Trophoblast cell (in vitro differentiated cells and primary cell): ENCODE measurements at regions not wholly inside any gene's neighbourhood (a gene's known extent, or its start where the extent isn't known, plus 50 kb on each side); places are given as distances from the start of the nearest gene placed in this dataset.
"Not testable (repeated sequence)": the region's sequence is repeated elsewhere in the genome, so short reads cannot be mapped to it uniquely, and the experiment has no call there.

ENCODE experiments used
- DNase-seq, 2 donors: peaks; one replicate each; pipeline ENCODE4 v3.0.0-alpha.2; 2016
- H2AFZ ChIP-seq: 2 replicates; pipeline ENCODE4 v1.6.1; 2013; ENCODE audit warnings: low read length, moderate library complexity, mild to moderate bottlenecking; ENCODE audit not compliant: insufficient read depth, poor library complexity
- H2AK5ac ChIP-seq: 2 replicates; pipeline ENCODE4 v1.6.1; 2013; ENCODE audit warnings: mild to moderate bottlenecking, low read length
- H2BK120ac ChIP-seq: 2 replicates; pipeline ENCODE4 v1.6.1; 2013; ENCODE audit warnings: low read length, mild to moderate bottlenecking, moderate library complexity; ENCODE audit not compliant: insufficient read depth, poor library complexity
- H2BK12ac ChIP-seq: 2 replicates; pipeline ENCODE4 v1.6.1; 2013; ENCODE audit warnings: mild to moderate bottlenecking, low read length, moderate library complexity
- H2BK5ac ChIP-seq: 2 replicates; pipeline ENCODE4 v1.6.1; 2013; ENCODE audit warnings: low read length, low read depth, moderate library complexity, mild to moderate bottlenecking; ENCODE audit not compliant: poor library complexity
- H3K14ac ChIP-seq: 2 replicates; pipeline ENCODE4 v1.6.1; 2013; ENCODE audit warnings: mild to moderate bottlenecking, low read length
- H3K18ac ChIP-seq: 2 replicates; pipeline ENCODE4 v1.6.1; 2013; ENCODE audit warnings: mild to moderate bottlenecking, low read length
- H3K23ac ChIP-seq: 2 replicates; pipeline ENCODE4 v1.6.1; 2013; ENCODE audit warnings: low read length
- H3K27ac ChIP-seq: 2 replicates; pipeline ENCODE4 v1.5.1; 2013; ENCODE audit warnings: low read depth, mild to moderate bottlenecking, inconsistent platforms, low read length, moderate library complexity
- H3K27me3 ChIP-seq: 2 replicates; pipeline ENCODE4 v1.6.1; 2013; ENCODE audit warnings: inconsistent platforms, mild to moderate bottlenecking, low read length, moderate library complexity; ENCODE audit not compliant: insufficient read depth
- H3K36me3 ChIP-seq, 2 experiments: 1 replicate in 1 of 2; 2 replicates in 1 of 2; pipeline ENCODE4 v1.6.1; 2013; ENCODE audit warnings: low read length in 2 of 2, mild to moderate bottlenecking in 2 of 2, moderate library complexity in 1 of 2; ENCODE audit not compliant: insufficient read depth in 2 of 2, control insufficient read depth in 1 of 2
- H3K4ac ChIP-seq: 2 replicates; pipeline ENCODE4 v1.6.1; 2013; ENCODE audit warnings: low read depth, mild to moderate bottlenecking, low read length, moderate library complexity
- H3K4me1 ChIP-seq, 2 experiments: 1 replicate in 1 of 2; 2 replicates in 1 of 2; pipeline ENCODE4 v1.6.1; 2013; ENCODE audit warnings: low read length in 2 of 2, mild to moderate bottlenecking in 2 of 2, moderate library complexity in 1 of 2; ENCODE audit not compliant: insufficient read depth in 2 of 2, control insufficient read depth in 1 of 2
- H3K4me2 ChIP-seq: 2 replicates; pipeline ENCODE4 v1.6.1; 2013; ENCODE audit warnings: inconsistent platforms, mild to moderate bottlenecking, low read length, moderate library complexity
- H3K4me3 ChIP-seq: 2 replicates; pipeline ENCODE4 v1.5.1; 2013; ENCODE audit warnings: mild to moderate bottlenecking, low read depth, low read length, inconsistent platforms
- H3K79me1 ChIP-seq: one replicate; pipeline ENCODE4 v1.6.1; 2013; ENCODE audit warnings: low read length
- H3K79me2 ChIP-seq: 2 replicates; pipeline ENCODE4 v1.6.1; 2013; ENCODE audit warnings: low read length, mild to moderate bottlenecking; ENCODE audit not compliant: control insufficient read depth, insufficient read depth, poor library complexity
- H3K9ac ChIP-seq: 2 replicates; pipeline ENCODE4 v1.6.1; 2013; ENCODE audit warnings: mild to moderate bottlenecking, low read length
- H3K9me3 ChIP-seq: 2 replicates; pipeline ENCODE4 v1.6.1; 2013; ENCODE audit warnings: low read depth, mild to moderate bottlenecking, control low read depth, inconsistent platforms, low read length; ENCODE audit not compliant: insufficient read depth
- H4K12ac ChIP-seq: 2 replicates; pipeline ENCODE4 v1.6.1; 2013; ENCODE audit warnings: low read depth, mild to moderate bottlenecking, low read length, moderate library complexity
- H4K8ac ChIP-seq: 2 replicates; pipeline ENCODE4 v1.6.1; 2013; ENCODE audit warnings: low read depth, mild to moderate bottlenecking, low read length, moderate library complexity
- H4K91ac ChIP-seq: one replicate; pipeline ENCODE4 v1.6.1; 2013; ENCODE audit warnings: low read depth, mild to moderate bottlenecking, low read length, moderate library complexity
- WGBS: extraction: QIAGEN DNeasy Blood & Tissue Kit; methylation state at CpG from one replicate; pipeline ENCODE4 v1.1.7; 2013; ENCODE audit warnings: missing lambda C conversion rate; ENCODE audit not compliant: insufficient read length, insufficient coverage; ENCODE audit errors: extremely low coverage; 5-methylcytosine and 5-hydroxymethylcytosine counted together

GRCh38 chr18:45342166-45342565 lies 273.1 kb upstream of the SLC14A2 start:
- Histone ChIP-seq H3K18ac (no peak overlapping the region), H3K4me1 (peaks cover 4% of the 10 kb centered on the region in 2 experiments), H3K27me3 (no peaks in the 10 kb centered on the region), H2BK5ac (no peak overlapping the region), H2BK12ac (no peak overlapping the region), H3K9me3 (no peaks in the 10 kb centered on the region), H3K23ac (no peak overlapping the region), H4K8ac (no peak overlapping the region), H4K12ac (no peak overlapping the region), H4K91ac (no peak overlapping the region), H3K4me2 (no peak overlapping the region), H3K79me2 (no peaks in the 10 kb centered on the region), H2AFZ (no peak overlapping the region), H3K36me3 (no peaks in the 10 kb centered on the region), H3K9ac (no peak overlapping the region), H2AK5ac (no peak overlapping the region), H3K27ac (no peak overlapping the region), H2BK120ac (no peak overlapping the region), H3K4me3 (no peak overlapping the region), H3K4ac (no peak overlapping the region), H3K14ac (no peak overlapping the region), H3K79me1 (no peaks in the 10 kb centered on the region)
- DNase-seq, result no peak
- no CpG with 5 or more reads among the region's 3 CpGs for WGBS

- no peaks in the 10 kb centered on the region for H3K36me3 ChIP-seq
- peak overlapping the region; percentile 19 for H3K14ac ChIP-seq
- no peak overlapping the region for H2AK5ac ChIP-seq
- no peak overlapping the region for H3K23ac ChIP-seq
- no peak for DNase-seq
- no peak overlapping the region for H4K12ac ChIP-seq
- H3K79me2 ChIP-seq, result no peaks in the 10 kb centered on the region
- H3K4me3 ChIP-seq, result no peak overlapping the region
- no CpG with 5 or more reads among the region's 3 CpGs for WGBS
- no peak overlapping the region for H2BK120ac ChIP-seq
- H3K4me2 ChIP-seq, result no peak overlapping the region
- no peak overlapping the region for H3K18ac ChIP-seq
- no peaks in the 10 kb centered on the region for H3K27me3 ChIP-seq
- no peaks in the 10 kb centered on the region for H3K79me1 ChIP-seq
- no peaks in the 10 kb centered on the region for H3K9me3 ChIP-seq
- no peak overlapping the region for H3K27ac ChIP-seq
- no peak overlapping the region for H3K9ac ChIP-seq
- H2BK5ac ChIP-seq, result no peak overlapping the region
- H2AFZ ChIP-seq, result no peak overlapping the region
- H4K8ac ChIP-seq, result no peak overlapping the region
- H2BK12ac ChIP-seq, result no peak overlapping the region
- H4K91ac ChIP-seq, result peak overlapping the region; percentile 28
- H3K4ac ChIP-seq, result no peak overlapping the region
- H3K4me1 ChIP-seq, result peaks cover 4% of the 10 kb centered on the region in 2 experiments
Observed at GRCh38 chr18:45342653-45343052, 272.6 kb upstream of the SLC14A2 start.

GRCh38 chr18:45343365-45343764 lies 271.9 kb upstream of the SLC14A2 start:
- peaks cover 1% of the 10 kb centered on the region for H3K9me3 ChIP-seq
- H3K4me1 ChIP-seq, result peaks cover 4% of the 10 kb centered on the region in 2 experiments
- no peak overlapping the region for H2BK5ac ChIP-seq
- H2AK5ac ChIP-seq, result no peak overlapping the region
- H2BK120ac ChIP-seq, result no peak overlapping the region
- H3K9ac ChIP-seq, result no peak overlapping the region
- no peaks in the 10 kb centered on the region for H3K79me2 ChIP-seq
- no peak overlapping the region for H4K8ac ChIP-seq
- WGBS, result no CpG with 5 or more reads among the region's 5 CpGs
- H3K4me3 ChIP-seq, result no peak overlapping the region
- no peak overlapping the region for H2BK12ac ChIP-seq
- H4K91ac ChIP-seq, result no peak overlapping the region
- no peak overlapping the region for H3K18ac ChIP-seq
- H3K27ac ChIP-seq, result no peak overlapping the region
- no peaks in the 10 kb centered on the region for H3K27me3 ChIP-seq
- no peak for DNase-seq
- no peak overlapping the region for H2AFZ ChIP-seq
- no peak overlapping the region for H3K23ac ChIP-seq
- no peaks in the 10 kb centered on the region for H3K36me3 ChIP-seq
- no peak overlapping the region for H4K12ac ChIP-seq
- H3K4ac ChIP-seq, result no peak overlapping the region
- peak overlapping the region; percentile 6 for H3K14ac ChIP-seq
- no peaks in the 10 kb centered on the region for H3K79me1 ChIP-seq
- no peak overlapping the region for H3K4me2 ChIP-seq

GRCh38 chr18:45344680-45345079 lies 270.6 kb upstream of the SLC14A2 start:
- H2BK120ac ChIP-seq, H3K4me3 ChIP-seq, H3K4ac ChIP-seq, H3K79me2 ChIP-seq, H3K23ac ChIP-seq, H2BK5ac ChIP-seq, H3K4me1 ChIP-seq, H3K27me3 ChIP-seq, H2AK5ac ChIP-seq, H3K14ac ChIP-seq, H3K36me3 ChIP-seq, H3K9me3 ChIP-seq, H3K79me1 ChIP-seq, H3K18ac ChIP-seq, H2AFZ ChIP-seq, H3K4me2 ChIP-seq, H4K91ac ChIP-seq, H2BK12ac ChIP-seq, H3K9ac ChIP-seq, H4K8ac ChIP-seq, H4K12ac ChIP-seq, H3K27ac ChIP-seq, DNase-seq: not testable (repeated sequence)
- WGBS, result no CpG with 5 or more reads among the region's 6 CpGs
